Islet precursor cell (in vitro differentiated cells): ENCODE measurements at regions not wholly inside any gene's neighbourhood (a gene's known extent, or its start where the extent isn't known, plus 50 kb on each side); places are given as distances from the start of the nearest gene placed in this dataset.
"Not testable (repeated sequence)": the region's sequence is repeated elsewhere in the genome, so short reads cannot be mapped to it uniquely, and the experiment has no call there.

Experiments
- DNase-seq: peaks from one replicate; pipeline ENCODE4 v3.0.0-alpha.2; 2018

- no peak for DNase-seq
Measured at GRCh38 chr4:29051381-29051965, 1668.7 kb upstream of the PCDH7 start.

GRCh38 chr4:29052266-29052665 is 1667.9 kb upstream of the PCDH7 start:
- DNase-seq, result no peak

DNA sequence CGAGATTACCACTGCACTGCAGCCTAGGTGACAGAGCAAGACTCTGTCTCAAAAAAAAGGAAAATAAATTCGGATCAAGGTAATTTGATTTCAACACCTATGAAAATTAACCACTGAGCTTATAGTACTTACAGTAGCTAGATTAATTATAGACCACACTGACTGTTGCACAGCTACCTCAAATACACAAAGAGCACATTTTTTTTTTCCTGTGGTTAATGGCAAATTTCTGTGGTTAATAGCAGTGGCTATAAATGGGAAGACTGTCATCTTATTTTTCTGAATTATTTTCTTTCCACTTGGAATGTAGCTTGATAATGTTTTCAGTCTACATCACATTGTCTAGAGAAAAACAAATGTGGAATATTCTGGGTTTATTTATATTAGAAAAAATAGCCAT is 1661.6 kb upstream of the PCDH7 start:
- no peak for DNase-seq

DNA sequence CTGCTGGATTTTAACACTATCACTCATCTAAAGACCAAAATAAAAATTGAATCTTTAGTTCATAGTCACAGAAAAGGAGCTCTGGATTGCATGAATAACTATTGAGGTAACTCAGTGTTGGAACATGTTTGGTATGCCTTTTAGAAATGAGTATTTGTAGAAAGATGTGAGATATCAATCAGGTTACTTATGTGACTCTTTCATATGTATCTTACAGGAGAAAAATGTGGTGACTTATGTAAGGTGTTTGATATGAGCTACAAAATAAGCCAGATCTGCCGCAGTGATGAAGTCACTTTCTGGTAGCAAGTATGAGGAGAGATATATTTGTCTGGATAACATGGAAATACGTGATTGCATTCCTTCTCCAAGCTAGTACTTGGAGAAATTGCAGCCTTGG is 1653.3 kb upstream of the PCDH7 start:
- DNase-seq, result no peak

GRCh38 chr4:29073571-29073970 is 1646.6 kb upstream of the PCDH7 start:
- DNase-seq, result no peak

GRCh38 chr4:29075366-29075765 is 1644.8 kb upstream of the PCDH7 start:
- no peak for DNase-seq

DNA sequence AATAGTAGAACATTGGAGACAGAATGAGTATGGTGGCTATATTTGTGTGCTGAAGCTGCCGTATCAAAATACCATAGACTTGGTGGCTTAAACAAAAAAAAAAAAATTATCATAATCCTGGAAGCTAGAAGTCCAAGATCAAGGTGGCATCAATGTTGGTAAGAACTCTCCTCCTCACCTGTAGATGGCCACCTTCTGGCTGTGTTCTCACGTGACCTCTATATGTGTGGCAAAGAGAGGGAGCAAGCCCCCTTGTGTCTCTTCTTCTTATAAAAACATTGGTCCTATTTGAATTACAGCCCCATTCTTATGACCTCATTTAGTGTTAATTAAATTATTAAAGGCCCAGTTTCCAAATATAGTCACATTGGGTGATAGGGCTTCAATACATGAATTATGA is 1640.9 kb upstream of the PCDH7 start:
- no peak for DNase-seq

DNA sequence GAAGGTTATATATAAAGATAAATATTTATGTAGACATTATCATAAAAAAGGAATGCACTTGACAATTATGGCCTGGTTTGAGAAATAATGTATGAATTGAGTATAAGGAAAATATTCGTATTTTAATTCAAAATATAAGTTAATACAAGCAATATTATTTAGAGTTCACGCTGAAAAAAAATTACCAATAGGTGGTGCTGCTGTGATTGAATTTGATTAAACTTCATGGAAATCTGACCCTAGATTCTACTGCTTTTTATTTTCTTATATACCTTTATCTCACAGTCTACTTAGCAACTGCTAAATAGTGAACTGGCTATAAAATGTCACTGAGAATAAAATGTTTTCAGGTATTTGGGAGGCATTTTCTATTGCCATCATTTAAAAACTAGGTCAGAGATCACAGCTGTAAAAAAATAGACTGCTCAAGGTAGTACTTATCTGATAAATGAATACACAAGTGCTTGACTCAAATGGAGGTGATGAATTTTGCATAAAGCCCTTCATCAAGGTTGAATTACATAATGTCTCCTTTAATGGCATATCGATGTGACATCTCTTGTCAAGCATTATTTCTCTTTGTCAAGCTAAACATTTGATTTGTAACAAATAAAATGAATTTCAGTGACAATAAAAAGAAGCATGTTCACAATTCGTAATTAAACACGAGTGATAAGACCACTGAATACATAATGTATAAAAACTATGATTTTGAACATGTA is 1638.8 kb upstream of the PCDH7 start:
- no peak for DNase-seq

GRCh38 chr4:29082684-29083083 is 1637.5 kb upstream of the PCDH7 start:
- no peak for DNase-seq

GRCh38 chr4:29085748-29086147 is 1634.4 kb upstream of the PCDH7 start:
- no peak for DNase-seq

GRCh38 chr4:29104694-29105093 is 1615.5 kb upstream of the PCDH7 start:
- DNase-seq, result no peak

DNA sequence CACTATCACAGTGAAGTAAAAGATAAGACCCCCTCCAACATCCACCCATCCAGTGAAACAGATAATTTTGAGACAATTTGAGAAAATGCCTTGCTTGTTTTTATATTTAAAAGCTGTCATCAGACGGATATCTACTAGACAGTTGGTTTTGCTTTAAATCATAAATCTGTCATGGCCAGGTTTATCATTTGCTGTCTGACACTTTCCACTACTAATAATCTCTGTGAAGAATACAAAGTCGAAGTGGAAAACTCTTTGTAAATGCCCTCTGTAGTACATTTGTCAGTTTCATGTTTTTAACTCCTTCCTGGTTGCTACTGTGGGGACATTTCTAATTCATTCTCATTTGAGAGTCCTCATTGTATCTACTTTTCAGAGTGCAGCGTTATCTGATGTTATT is 1606.2 kb upstream of the PCDH7 start:
- DNase-seq, result no peak

DNA sequence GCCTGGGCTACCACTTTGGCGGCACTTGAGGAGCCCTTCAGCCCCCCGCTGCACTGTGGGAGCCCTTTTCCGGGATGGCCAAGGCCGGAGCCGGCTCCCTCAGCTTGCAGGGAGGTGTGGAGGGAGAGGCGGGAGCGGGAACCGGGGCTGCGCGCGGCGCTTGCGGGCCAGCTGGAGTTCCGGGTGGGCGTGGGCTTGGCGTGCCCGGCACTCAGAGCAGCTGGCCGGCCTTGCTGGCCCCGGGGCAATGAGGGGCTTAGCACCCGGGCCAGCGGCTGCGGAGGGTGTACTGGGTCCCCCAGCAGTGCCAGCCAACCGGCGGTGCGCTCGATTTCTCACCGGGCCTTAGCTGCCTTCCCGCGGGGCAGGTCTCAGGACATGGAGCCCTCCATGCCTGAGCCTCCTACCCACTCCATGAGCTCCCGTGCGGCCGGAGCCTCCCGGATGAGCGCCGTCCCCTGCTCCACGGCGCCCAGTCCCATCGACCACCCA is 1602.9 kb upstream of the PCDH7 start:
- DNase-seq, result not testable (repeated sequence)

DNA sequence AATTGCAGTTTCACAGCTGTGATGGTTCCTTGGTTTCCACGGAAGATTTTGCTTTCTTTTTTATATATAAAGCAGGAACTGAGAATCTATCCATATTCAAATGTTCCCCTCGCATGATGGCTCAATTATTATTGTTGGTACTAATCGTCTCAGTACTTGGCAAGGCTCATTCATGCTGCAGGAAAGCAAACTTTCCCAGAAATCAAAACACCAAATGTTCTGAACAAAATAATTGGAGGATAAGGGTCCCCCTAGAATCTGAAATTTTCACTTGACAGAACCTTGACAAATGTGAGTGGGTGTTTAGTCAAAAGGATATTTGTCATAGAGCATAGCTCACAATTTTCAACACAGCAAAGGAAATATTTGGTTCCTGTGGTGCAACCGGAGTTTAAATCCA is 1598.6 kb upstream of the PCDH7 start:
- DNase-seq, result no peak

DNA sequence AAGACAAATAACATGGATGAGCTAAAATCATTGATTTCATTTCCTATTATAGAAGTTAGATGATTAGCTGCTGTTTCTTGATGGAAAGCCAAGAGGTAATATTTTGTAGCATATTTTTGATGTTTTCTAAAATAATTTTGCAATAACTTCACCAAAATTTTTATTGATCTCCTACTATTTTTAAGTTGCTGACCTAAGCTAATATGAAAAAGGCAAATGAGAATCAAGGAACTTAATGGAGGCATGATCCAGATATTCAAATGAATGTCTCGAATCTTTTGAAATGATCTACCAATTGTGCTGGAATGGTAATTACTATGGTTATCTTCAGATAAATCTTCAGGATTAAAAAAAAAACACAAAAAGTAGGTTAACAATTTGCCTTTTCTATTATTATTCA is 1591.4 kb upstream of the PCDH7 start:
- no peak for DNase-seq

DNA sequence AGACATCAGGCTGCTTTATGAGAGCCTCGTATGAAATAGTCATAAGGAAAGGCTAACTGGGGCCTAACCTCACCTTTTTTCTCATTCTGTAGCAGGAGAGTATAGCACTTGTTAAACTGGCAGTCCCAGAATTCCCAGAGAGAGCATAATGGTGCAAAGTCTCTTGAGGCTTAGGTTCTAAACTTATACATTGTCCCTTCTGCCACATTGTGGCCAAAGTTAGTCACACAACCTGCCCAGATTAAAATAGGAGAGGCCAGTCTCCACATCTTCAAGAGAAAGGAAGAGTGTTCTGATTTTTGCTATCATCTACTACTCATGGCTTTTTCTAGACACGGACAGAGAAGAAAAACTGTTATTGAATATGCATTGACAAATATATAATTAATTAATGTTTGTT is 1588.9 kb upstream of the PCDH7 start:
- no peak for DNase-seq

- DNase-seq, result no peak
Measured at GRCh38 chr4:29142708-29143107, 1577.5 kb upstream of the PCDH7 start.

DNA sequence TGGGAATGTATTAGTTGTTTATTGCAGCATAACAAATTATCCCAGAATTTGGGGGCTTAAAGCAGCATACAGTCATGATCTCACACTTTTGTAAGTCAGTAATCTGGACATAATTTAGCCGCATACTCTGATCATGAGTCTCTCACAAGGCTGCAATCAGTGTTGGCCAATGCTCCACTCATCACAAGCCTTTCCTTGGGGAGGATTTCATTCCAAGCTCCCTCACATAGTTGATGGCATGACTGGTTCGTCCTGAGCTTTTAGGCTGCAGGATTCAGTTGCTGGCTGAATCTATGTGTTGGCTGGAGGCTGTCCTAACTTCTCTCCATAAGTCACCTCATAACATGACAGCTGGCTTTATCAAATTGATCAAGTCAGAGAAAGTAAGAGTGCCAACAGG is 1568.6 kb upstream of the PCDH7 start:
- peak; percentile 52 for DNase-seq

DNA sequence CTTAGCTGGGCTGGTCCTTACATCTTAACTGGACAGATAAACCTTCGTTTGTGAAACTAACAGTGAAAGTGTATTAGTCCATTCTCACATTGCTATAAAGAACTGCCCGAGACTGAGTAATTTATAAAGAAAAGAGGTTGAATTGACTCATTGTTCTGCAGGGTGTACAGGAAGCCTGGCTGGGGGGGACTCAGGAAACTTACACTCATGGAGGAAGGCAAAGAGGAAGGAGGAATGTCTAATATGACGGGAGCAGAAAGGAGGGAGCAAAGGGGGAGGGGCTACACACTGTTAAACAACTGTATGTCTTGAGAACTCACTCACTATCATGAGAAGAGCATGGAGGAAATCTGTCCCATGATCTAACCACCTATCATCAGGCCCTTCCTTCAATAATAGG is 1566.5 kb upstream of the PCDH7 start:
- no peak for DNase-seq

DNA sequence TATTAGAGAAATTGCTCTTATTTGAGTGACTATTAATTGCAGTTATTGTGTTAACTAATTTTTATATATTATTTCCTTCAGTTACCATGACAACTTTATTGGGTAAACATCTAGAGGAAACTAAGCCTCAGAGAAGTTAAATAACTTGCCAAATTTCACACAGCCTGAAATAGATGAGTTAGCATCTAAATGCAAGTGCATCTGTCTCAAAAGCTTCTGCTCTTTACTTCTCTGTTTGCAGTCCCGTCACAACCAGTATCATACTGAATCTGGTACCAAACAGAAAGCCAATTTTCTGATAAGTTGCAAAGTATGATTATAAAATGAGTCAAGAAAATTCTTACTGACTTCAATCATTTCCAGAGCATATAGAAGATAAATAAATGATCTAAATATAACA is 1544.9 kb upstream of the PCDH7 start:
- DNase-seq, result no peak

DNA sequence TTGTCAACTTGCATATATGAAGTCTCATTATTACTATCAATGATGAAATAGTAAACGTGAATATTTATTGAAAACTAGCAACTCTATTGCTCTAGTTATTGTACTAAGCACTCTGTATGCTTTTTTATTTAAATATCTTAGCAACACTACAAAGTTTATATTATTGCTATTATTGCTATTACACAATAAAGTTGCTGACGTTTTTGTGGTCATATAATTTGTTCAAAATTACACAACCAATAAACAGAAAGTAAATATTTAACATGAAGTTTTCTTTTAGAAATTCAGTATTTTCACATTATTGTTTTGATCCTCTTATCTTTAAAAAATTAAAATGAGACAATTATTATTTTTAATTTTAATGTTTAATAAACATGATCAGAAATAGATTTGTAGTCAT is 1521.1 kb upstream of the PCDH7 start:
- DNase-seq, result no peak

DNA sequence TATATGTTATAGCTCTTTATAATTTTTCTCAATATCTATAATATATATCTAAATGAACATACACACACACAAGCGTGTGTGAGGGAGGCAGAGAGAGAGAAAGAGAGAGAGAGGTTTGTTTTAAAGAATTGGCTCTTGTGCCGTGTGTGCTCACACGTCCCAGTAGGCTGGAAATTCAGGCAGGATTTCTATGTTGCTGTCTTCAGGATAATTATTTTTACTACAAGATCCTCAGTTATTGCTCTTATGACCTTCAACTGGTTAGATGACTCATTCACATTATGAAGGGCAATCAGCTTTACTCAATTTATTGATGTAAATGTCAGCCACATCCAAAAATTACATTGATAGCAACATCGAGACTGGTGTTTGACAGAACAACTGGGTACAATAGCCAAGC is 1520.7 kb upstream of the PCDH7 start:
- DNase-seq, result no peak

DNA sequence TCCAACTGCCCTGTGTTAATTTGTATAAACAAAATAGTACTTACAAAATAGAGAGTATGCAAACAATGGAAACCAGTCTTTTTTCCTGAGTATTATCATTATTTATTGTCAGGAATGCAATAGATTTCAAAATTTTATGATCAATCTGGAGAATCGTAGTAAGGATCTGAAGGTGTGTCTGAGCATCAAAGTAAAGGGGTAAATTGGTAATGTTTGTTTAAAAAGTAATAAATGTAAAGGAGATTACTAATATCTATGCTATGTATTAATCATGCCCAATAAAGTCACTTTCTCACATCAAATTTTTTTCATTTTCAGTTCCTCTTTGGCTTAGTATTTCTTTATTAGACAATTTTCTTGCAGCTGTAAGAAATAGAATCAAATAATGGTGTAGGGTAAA is 1507.1 kb upstream of the PCDH7 start:
- DNase-seq, result no peak

GRCh38 chr4:29220761-29221160 is 1499.4 kb upstream of the PCDH7 start:
- DNase-seq, result no peak

DNA sequence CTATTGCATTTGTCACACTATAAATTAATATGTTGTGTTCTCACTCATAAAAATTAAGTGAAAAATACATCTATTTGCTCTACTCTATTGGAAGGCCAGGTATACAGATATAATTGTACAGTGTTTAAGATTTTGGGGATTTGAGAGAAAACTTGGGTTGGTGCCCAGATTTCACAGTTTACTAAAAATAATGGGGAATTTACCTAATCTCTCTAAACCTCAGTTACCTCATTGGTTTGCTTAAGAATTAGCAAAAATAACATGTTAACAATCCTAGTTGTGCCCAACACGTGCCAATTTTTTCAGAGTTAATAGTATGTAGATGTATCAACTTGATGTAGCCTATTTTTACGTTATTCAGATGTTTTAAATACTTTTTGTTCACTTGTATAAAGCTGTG is 1495.3 kb upstream of the PCDH7 start:
- no peak for DNase-seq
